Endothelial cell of umbilical vein (primary cell): ENCODE measurements at regions not wholly inside any gene's neighbourhood (a gene's known extent, or its start where the extent isn't known, plus 50 kb on each side); places are given as distances from the start of the nearest gene placed in this dataset.
A peak's percentile ranks its signal among the peaks of the same experiment; 100 is the strongest.

Experiments used
- BruUV-seq: library from RNA; stranded (reverse); fragments of 400-500 nt; replicated peaks from 2 replicates; lab custom pipeline; 2021; lab: Mats Ljungman, UMichigan
- CTCF ChIA-PET: fragments of 300-600, 350-600 bp; sonication (Branson Sonifier 250); formaldehyde crosslinking; loops from one replicate; lab custom pipeline; 2021; ENCODE audit warnings: antibody characterized with exemption, inconsistent platforms; lab: Charles Lee
- POLR2A ChIA-PET: fragments of 300-600, 350-600 bp; sonication (Branson Sonifier 250); formaldehyde crosslinking; loops from one replicate; lab custom pipeline; 2021; ENCODE audit warnings: antibody characterized with exemption, inconsistent platforms; lab: Charles Lee
- DNase-seq: peaks from one replicate; pipeline ENCODE4 v3.0.0-alpha.2; 2011; ENCODE audit warnings: low read depth, low spot score
- FAIRE-seq: peaks from 2 replicates; lab custom pipeline; 2011; peaks lifted over from hg19 to GRCh38; lab: Jason Lieb, UNC
- H2AFZ ChIP-seq: 2 replicates; pipeline ENCODE4 v1.6.0; 2012; ENCODE audit warnings: low read depth, low read length, control low read depth, inconsistent platforms
- H3K27ac ChIP-seq: 2 replicates; pipeline ENCODE4 v1.5.1; 2011; ENCODE audit warnings: low read depth, mild to moderate bottlenecking, control low read depth, low read length, moderate library complexity; ENCODE audit not compliant: insufficient read depth
- H3K27me3 ChIP-seq, 2 experiments: 2 replicates each; pipeline versions ENCODE4 v1.6.0 to v1.6.1; 2011; ENCODE audit warnings: low read length in 2 of 2, mixed read lengths in 1 of 2; ENCODE audit not compliant: control insufficient read depth in 2 of 2, insufficient read depth in 2 of 2
- H3K36me3 ChIP-seq, 2 experiments: 2 replicates in 1 of 2; 3 replicates in 1 of 2; pipeline ENCODE4 v1.5.1; 2011; ENCODE audit warnings: low read length in 2 of 2, mild to moderate bottlenecking in 1 of 2, moderate library complexity in 1 of 2; ENCODE audit not compliant: control insufficient read depth in 2 of 2, insufficient read depth in 2 of 2; ENCODE audit errors: extremely low read depth in 1 of 2
- H3K4me1 ChIP-seq: 3 replicates; pipeline ENCODE4 v1.5.1; 2011; ENCODE audit warnings: mild to moderate bottlenecking, low read length; ENCODE audit not compliant: control insufficient read depth, insufficient read depth; ENCODE audit errors: extremely low read depth
- H3K4me2 ChIP-seq: 2 replicates; pipeline ENCODE4 v1.6.1; 2011; ENCODE audit warnings: low read length, control low read depth, mixed read lengths; ENCODE audit not compliant: insufficient read depth
- H3K4me3 ChIP-seq, 3 experiments: fragments of 200-600 bp in 1 of 3; sonication (generic), shearing (Covaris generic) in 1 of 3; replicated peaks in 1 of 3; 2 replicates each; pipeline ENCODE4 v1.5.1; 2011 to 2016; ENCODE audit warnings: control low read depth in 3 of 3, low read length in 3 of 3, mild to moderate bottlenecking in 2 of 3, inconsistent platforms in 1 of 3, low read depth in 1 of 3, moderate library complexity in 1 of 3; ENCODE audit not compliant: insufficient read depth in 1 of 3
- H3K79me2 ChIP-seq: 2 replicates; pipeline ENCODE4 v1.6.0; 2012; ENCODE audit warnings: low read length, inconsistent platforms; ENCODE audit not compliant: control insufficient read depth, insufficient read depth
- H3K9ac ChIP-seq: replicated peaks from 2 replicates; pipeline ENCODE3; 2011; ENCODE audit warnings: low read length, control low read depth; ENCODE audit not compliant: insufficient read depth; ENCODE audit errors: extremely low read depth
- H3K9me1 ChIP-seq: replicated peaks from 3 replicates; pipeline ENCODE4 v1.6.0; 2011; ENCODE audit warnings: mild to moderate bottlenecking, low read length; ENCODE audit not compliant: control insufficient read depth, insufficient read depth; ENCODE audit errors: extremely low read depth
- H3K9me3 ChIP-seq: replicated peaks from 2 replicates; pipeline ENCODE4 v1.5.1; 2012; ENCODE audit warnings: low read length, inconsistent platforms; ENCODE audit not compliant: control insufficient read depth, insufficient read depth
- H4K20me1 ChIP-seq: replicated peaks from 2 replicates; pipeline ENCODE3; 2011; ENCODE audit warnings: mild to moderate bottlenecking, low read length; ENCODE audit not compliant: control insufficient read depth, insufficient read depth; ENCODE audit errors: extremely low read depth
- CTCF ChIP-seq, 2 donors: IDR thresholded peaks; 1 replicate in 1 of 2; 2 replicates in 1 of 2; pipeline ENCODE4 v1.5.1; 2011; ENCODE audit warnings: low read length in 2 of 2, mild to moderate bottlenecking in 2 of 2, moderate library complexity in 2 of 2, control low read depth in 1 of 2, inconsistent platforms in 1 of 2, low read depth in 1 of 2; ENCODE audit not compliant: insufficient read depth in 1 of 2; ENCODE audit errors: extremely low read depth in 1 of 2
- EZH2 ChIP-seq: IDR thresholded peaks from 2 replicates; pipeline ENCODE4 v1.6.1; 2012; ENCODE audit warnings: borderline replicate concordance, low read depth, mild to moderate bottlenecking, moderate library complexity, low read length, inconsistent platforms; ENCODE audit not compliant: severe bottlenecking
- FOS ChIP-seq: IDR thresholded peaks from 2 replicates; pipeline ENCODE4 v1.6.1; 2011; ENCODE audit warnings: mild to moderate bottlenecking, low read length, moderate library complexity, borderline replicate concordance; ENCODE audit not compliant: insufficient read depth
- GATA2 ChIP-seq: IDR thresholded peaks from 2 replicates; pipeline ENCODE4 v1.7.0; 2011; ENCODE audit warnings: low read depth, mild to moderate bottlenecking, moderate library complexity, mixed read lengths, low read length; ENCODE audit not compliant: insufficient read length, insufficient read depth
- JUN ChIP-seq: IDR thresholded peaks from 2 replicates; pipeline ENCODE4 v1.6.1; 2011; ENCODE audit warnings: borderline replicate concordance, low read depth; ENCODE audit not compliant: insufficient read length, insufficient read depth
- MAX ChIP-seq: IDR thresholded peaks from 2 replicates; pipeline ENCODE4 v1.6.1; 2011; ENCODE audit not compliant: insufficient read depth, insufficient read length
- MYC ChIP-seq: IDR thresholded peaks from one replicate; pipeline ENCODE4 v1.6.1; 2011; ENCODE audit warnings: mild to moderate bottlenecking, low read depth, low read length
- POLR2A ChIP-seq: IDR thresholded peaks from 2 replicates; pipeline ENCODE4 v1.6.1; 2012; ENCODE audit warnings: low read depth, mild to moderate bottlenecking, control low read depth, low read length
- POLR2AphosphoS5 ChIP-seq: IDR thresholded peaks from 2 replicates; pipeline ENCODE4 v1.6.1; 2012; ENCODE audit warnings: low read depth, mild to moderate bottlenecking, control low read depth, low read length, moderate library complexity; ENCODE audit not compliant: insufficient read depth
- dilution Hi-C: fragments of 300-500 bp; cut with MboI; formaldehyde crosslinking; loops from one replicate; pipeline ENCODE4 v1.15.0; 2019; ENCODE audit warnings: low sequenced_read_pairs; ENCODE audit not compliant: extremely low pct_ligation_motif_present
- intact Hi-C: fragments of 100-400 bp; cut with micrococcal nuclease; formaldehyde crosslinking; loops from one replicate; pipeline ENCODE4 v1.10.0; 2022

GRCh38 chr7:41573862-41574261 lies 129.0 kb downstream of the INHBA start:
- H3K36me3 ChIP-seq, result no peaks in the 10 kb centered on the region
- no peaks in the 10 kb centered on the region for H3K9me1 ChIP-seq
- no peaks in the 10 kb centered on the region for H3K9me3 ChIP-seq
- dilution Hi-C loops, result no loop called here
- peak overlapping the region; percentile 96 for H3K27ac ChIP-seq
- DNase-seq (peak; percentile 90), FAIRE-seq (peak; percentile 75)
- intact Hi-C loops, result loop anchor here (1.0 kb wide), 5 partner anchors 17 to 1276 kb away; no protein-coding TSS in a partner anchor
- POLR2A ChIA-PET, result interaction anchor here (1.4 kb wide), 1 partner anchor 385 kb away, joined by 3 read pairs; no protein-coding TSS in a partner anchor
- no peaks in the 10 kb centered on the region for H3K27me3 ChIP-seq
- peak overlapping the region; percentile 90 for H3K4me2 ChIP-seq
- peak overlapping the region; percentile 89 for H3K9ac ChIP-seq
- CTCF ChIA-PET, result interaction anchor here (0.6 to 1.7 kb wide), 13 partner anchors 10 to 1342 kb away, joined by 3 to 12 read pairs (median 3); no protein-coding TSS in a partner anchor
- no TSS peak for BruUV-seq
- peaks cover 51% of the 10 kb centered on the region for H3K4me1 ChIP-seq
- TF ChIP-seq MAX, result no peak
- no peak for TF ChIP-seq CTCF (IDR thresholded peaks at IDR 0.05; ENCODE audit: extremely low read depth in 1 of 2, insufficient read depth in 1 of 2, low read depth in 1 of 2, low read length in 2 of 2)
- no peak for TF ChIP-seq EZH2
- TF ChIP-seq JUN, result peak; percentile 94
- TF ChIP-seq POLR2AphosphoS5, result peak; percentile 71
- TF ChIP-seq POLR2A, result peak; percentile 24
- no peak for TF ChIP-seq MYC
- peak; percentile 56 for TF ChIP-seq FOS
- peak; percentile 99 for TF ChIP-seq GATA2
- peak overlapping the region in 1 of 3 experiments; percentile 23 for H3K4me3 ChIP-seq
- H4K20me1 ChIP-seq, result no peaks in the 10 kb centered on the region
- H2AFZ ChIP-seq, result no peak overlapping the region
- H3K79me2 ChIP-seq, result no peaks in the 10 kb centered on the region
